Caco-2 (cell line): ENCODE measurements at regions not wholly inside any gene's neighbourhood (a gene's known extent, or its start where the extent isn't known, plus 50 kb on each side); places are given as distances from the start of the nearest gene placed in this dataset.

Experiments
- BruUV-seq: library from RNA; stranded (reverse); fragments of 400-500 nt; replicated peaks from 2 replicates; lab custom pipeline; 2021; lab: Mats Ljungman, UMichigan
- CTCF ChIA-PET: fragments of 300-600 bp; sonication (Branson Sonifier 250); formaldehyde crosslinking; loops from one replicate; lab custom pipeline; 2022; ENCODE audit warnings: antibody characterized with exemption; lab: Charles Lee
- POLR2A ChIA-PET: fragments of 300-600 bp; sonication (Branson Sonifier 250); formaldehyde crosslinking; loops from one replicate; lab custom pipeline; 2022; ENCODE audit warnings: antibody characterized with exemption; lab: Charles Lee
- DNase-seq, 2 experiments: peaks; one replicate each; pipeline versions ENCODE4 v3.0.0 to v3.0.0-alpha.2; 2020 to 2022
- H3K27me3 ChIP-seq: replicated peaks from 2 replicates; pipeline ENCODE4 v1.6.0; 2011; ENCODE audit warnings: low read length; ENCODE audit not compliant: control insufficient read depth, insufficient read depth
- H3K36me3 ChIP-seq: 2 replicates; pipeline ENCODE4 v1.5.1; 2011; ENCODE audit warnings: low read length; ENCODE audit not compliant: control insufficient read depth, insufficient read depth
- H3K4me1 ChIP-seq: fragments of 250-450 bp; sonication (Bioruptor Pico); 2 replicates; pipeline ENCODE4 v1.5.1; 2020; ENCODE audit warnings: mild to moderate bottlenecking
- H3K4me3 ChIP-seq: 2 replicates; pipeline ENCODE4 v1.5.1; 2011; ENCODE audit warnings: low read depth, mild to moderate bottlenecking, control low read depth, low read length
- H3K9me3 ChIP-seq: fragments of 250-450 bp; sonication (Bioruptor Pico); 2 replicates; pipeline ENCODE4 v1.5.1; 2020; ENCODE audit warnings: mild to moderate bottlenecking, moderate library complexity
- H3K27ac Mint-ChIP-seq: one replicate; pipeline ENCODE4 v1.8.0; 2022; ENCODE audit warnings: mixed read lengths; ENCODE audit not compliant: unreplicated experiment
- H3K27me3 Mint-ChIP-seq: one replicate; pipeline ENCODE4 v1.8.0; 2022; ENCODE audit warnings: mixed read lengths; ENCODE audit not compliant: insufficient read depth, unreplicated experiment
- H3K36me3 Mint-ChIP-seq: one replicate; pipeline ENCODE4 v1.8.0; 2022; ENCODE audit warnings: mild to moderate bottlenecking, mixed read lengths; ENCODE audit not compliant: insufficient read depth, unreplicated experiment
- H3K4me1 Mint-ChIP-seq: one replicate; pipeline ENCODE4 v1.8.0; 2022; ENCODE audit warnings: low read depth, mixed read lengths; ENCODE audit not compliant: unreplicated experiment
- H3K4me3 Mint-ChIP-seq: one replicate; pipeline ENCODE4 v1.8.0; 2022; ENCODE audit warnings: mild to moderate bottlenecking, moderate library complexity, mixed read lengths; ENCODE audit not compliant: unreplicated experiment
- H3K9me3 Mint-ChIP-seq: one replicate; pipeline ENCODE4 v1.8.0; 2022; ENCODE audit warnings: mixed read lengths; ENCODE audit not compliant: unreplicated experiment
- intact Hi-C: fragments of 100-400 bp; cut with micrococcal nuclease; formaldehyde crosslinking; loops from one replicate; pipeline ENCODE4 v1.10.0; 2022; ENCODE audit not compliant: unreplicated experiment
- TF ChIP-seq, protein P1 (sequence below), 2 experiments: fragments of 200-600 bp in 1 of 2; IDR thresholded peaks; 1 replicate in 1 of 2; 2 replicates in 1 of 2; pipeline versions ENCODE4 v1.5.1 to v1.8.0; 2011 to 2022; ENCODE audit warnings: antibody characterized with exemption in 1 of 2, control low read depth in 1 of 2, inconsistent platforms in 1 of 2, low read depth in 1 of 2, low read length in 1 of 2, mild to moderate bottlenecking in 1 of 2, moderate library complexity in 1 of 2; ENCODE audit not compliant: insufficient read depth in 1 of 2, severe bottlenecking in 1 of 2, unreplicated experiment in 1 of 2

GRCh38 chr6:62479697-62480220 lies 193.7 kb upstream of the KHDRBS2 start:
- no peaks in the 10 kb centered on the region for H3K36me3 Mint-ChIP-seq
- Histone ChIP-seq H3K4me3 (no peak overlapping the region), H3K27me3 (no peaks in the 10 kb centered on the region), H3K9me3 (no peaks in the 10 kb centered on the region), H3K4me1 (no peaks in the 10 kb centered on the region), H3K36me3 (no peaks in the 10 kb centered on the region)
- intact Hi-C loops, result loop anchor here (2.0 kb wide), 1 partner anchor 295 kb away; no protein-coding TSS in a partner anchor
- ChIA-PET POLR2A (no interaction called here), CTCF (no interaction called here)
- H3K4me3 Mint-ChIP-seq, result no peak overlapping the region
- no peaks in the 10 kb centered on the region for H3K9me3 Mint-ChIP-seq
- no peak for DNase-seq
- H3K27ac Mint-ChIP-seq, result no peak overlapping the region
- no peaks in the 10 kb centered on the region for H3K27me3 Mint-ChIP-seq
- TF ChIP-seq, protein P1, sequence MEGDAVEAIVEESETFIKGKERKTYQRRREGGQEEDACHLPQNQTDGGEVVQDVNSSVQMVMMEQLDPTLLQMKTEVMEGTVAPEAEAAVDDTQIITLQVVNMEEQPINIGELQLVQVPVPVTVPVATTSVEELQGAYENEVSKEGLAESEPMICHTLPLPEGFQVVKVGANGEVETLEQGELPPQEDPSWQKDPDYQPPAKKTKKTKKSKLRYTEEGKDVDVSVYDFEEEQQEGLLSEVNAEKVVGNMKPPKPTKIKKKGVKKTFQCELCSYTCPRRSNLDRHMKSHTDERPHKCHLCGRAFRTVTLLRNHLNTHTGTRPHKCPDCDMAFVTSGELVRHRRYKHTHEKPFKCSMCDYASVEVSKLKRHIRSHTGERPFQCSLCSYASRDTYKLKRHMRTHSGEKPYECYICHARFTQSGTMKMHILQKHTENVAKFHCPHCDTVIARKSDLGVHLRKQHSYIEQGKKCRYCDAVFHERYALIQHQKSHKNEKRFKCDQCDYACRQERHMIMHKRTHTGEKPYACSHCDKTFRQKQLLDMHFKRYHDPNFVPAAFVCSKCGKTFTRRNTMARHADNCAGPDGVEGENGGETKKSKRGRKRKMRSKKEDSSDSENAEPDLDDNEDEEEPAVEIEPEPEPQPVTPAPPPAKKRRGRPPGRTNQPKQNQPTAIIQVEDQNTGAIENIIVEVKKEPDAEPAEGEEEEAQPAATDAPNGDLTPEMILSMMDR (IDR thresholded peaks at IDR 0.05; ENCODE audit: insufficient read depth in 1 of 2, low read depth in 1 of 2, low read length in 1 of 2, severe bottlenecking in 1 of 2, unreplicated experiment in 1 of 2), result no peak
- H3K4me1 Mint-ChIP-seq, result no peaks in the 10 kb centered on the region
- BruUV-seq, result no TSS peak

GRCh38 chr6:62474793-62475192 lies 188.8 kb upstream of the KHDRBS2 start:
- no peaks in the 10 kb centered on the region for H3K4me1 ChIP-seq
- Mint-ChIP-seq H3K4me1 (no peaks in the 10 kb centered on the region), H3K4me3 (no peak overlapping the region), H3K27ac (no peak overlapping the region), H3K27me3 (no peaks in the 10 kb centered on the region), H3K36me3 (no peaks in the 10 kb centered on the region), H3K9me3 (no peaks in the 10 kb centered on the region)
- H3K36me3 ChIP-seq, result no peaks in the 10 kb centered on the region
- intact Hi-C loops, result no loop called here
- no peak for DNase-seq
- no peaks in the 10 kb centered on the region for H3K9me3 ChIP-seq
- CTCF ChIA-PET, result no interaction called here
- H3K4me3 ChIP-seq, result no peak overlapping the region
- no TSS peak for BruUV-seq
- TF ChIP-seq, protein P1 (IDR thresholded peaks at IDR 0.05; ENCODE audit: insufficient read depth in 1 of 2, low read depth in 1 of 2, low read length in 1 of 2, severe bottlenecking in 1 of 2, unreplicated experiment in 1 of 2), result no peak
- no peaks in the 10 kb centered on the region for H3K27me3 ChIP-seq
- POLR2A ChIA-PET, result no interaction called here

GRCh38 chr6:62466607-62467006 lies 180.6 kb upstream of the KHDRBS2 start:
- Mint-ChIP-seq H3K27ac (no peak overlapping the region), H3K4me1 (no peaks in the 10 kb centered on the region), H3K4me3 (no peak overlapping the region), H3K36me3 (no peaks in the 10 kb centered on the region), H3K9me3 (no peaks in the 10 kb centered on the region), H3K27me3 (peaks cover 3% of the 10 kb centered on the region)
- TF ChIP-seq, protein P1 (IDR thresholded peaks at IDR 0.05; ENCODE audit: insufficient read depth in 1 of 2, low read depth in 1 of 2, low read length in 1 of 2, severe bottlenecking in 1 of 2, unreplicated experiment in 1 of 2), result no peak
- no peaks in the 10 kb centered on the region for H3K27me3 ChIP-seq
- H3K4me3 ChIP-seq, result no peak overlapping the region
- no peaks in the 10 kb centered on the region for H3K9me3 ChIP-seq
- intact Hi-C loops, result no loop called here
- POLR2A ChIA-PET, result no interaction called here
- H3K4me1 ChIP-seq, result no peaks in the 10 kb centered on the region
- H3K36me3 ChIP-seq, result no peaks in the 10 kb centered on the region
- no peak for DNase-seq
- CTCF ChIA-PET, result no interaction called here
- no TSS peak for BruUV-seq
